Lower leg skin (tissue), 3 donors: ENCODE measurements at regions not wholly inside any gene's neighbourhood (a gene's known extent, or its start where the extent isn't known, plus 50 kb on each side); places are given as distances from the start of the nearest gene placed in this dataset.

ENCODE experiments used
- CTCF ChIP-seq, 3 donors: fragments of 450-650 bp; IDR thresholded peaks; one replicate each; pipeline ENCODE4 v1.5.1; 2016; ENCODE audit warnings: antibody characterized with exemption in 3 of 3, mild to moderate bottlenecking in 3 of 3, moderate library complexity in 2 of 3
- POLR2A ChIP-seq, 2 donors: fragments of 450-650 bp; IDR thresholded peaks; one replicate each; pipeline ENCODE4 v1.6.1; 2016 to 2017; ENCODE audit warnings: antibody characterized with exemption in 2 of 2, mild to moderate bottlenecking in 1 of 2, moderate library complexity in 1 of 2

- TF ChIP-seq POLR2A (IDR thresholded peaks at IDR 0.05) = no peak
- no peak for TF ChIP-seq CTCF (IDR thresholded peaks at IDR 0.05)
Observed at GRCh38 chr5:43891112-43891511, 288.1 kb downstream of the NNT start.
